Large intestine (tissue), 3 donors: ENCODE measurements at regions not wholly inside any gene's neighbourhood (a gene's known extent, or its start where the extent isn't known, plus 50 kb on each side); places are given as distances from the start of the nearest gene placed in this dataset.

Experiments used
- DNase-seq, 2 donors: peaks; one replicate each; pipeline versions ENCODE4 v3.0.0 to v3.0.0-alpha.2; 2013
- H3K27ac ChIP-seq: one replicate; pipeline ENCODE4 v1.5.1; 2013; ENCODE audit warnings: low read length
- H3K27me3 ChIP-seq: 2 replicates; pipeline ENCODE4 v1.6.1; 2013; ENCODE audit warnings: low read length; ENCODE audit not compliant: control insufficient read depth, insufficient read depth
- H3K36me3 ChIP-seq: 2 replicates; pipeline ENCODE4 v1.6.1; 2013; ENCODE audit warnings: low read length; ENCODE audit not compliant: control insufficient read depth, insufficient read depth
- H3K4me1 ChIP-seq: one replicate; pipeline ENCODE4 v1.6.1; 2013; ENCODE audit warnings: low read length; ENCODE audit not compliant: control insufficient read depth, insufficient read depth
- H3K4me3 ChIP-seq: one replicate; pipeline ENCODE4 v1.5.1; 2013; ENCODE audit warnings: low read length
- H3K9me3 ChIP-seq: one replicate; pipeline ENCODE4 v1.6.1; 2013; ENCODE audit warnings: mild to moderate bottlenecking, low read depth, low read length, moderate library complexity; ENCODE audit not compliant: control insufficient read depth
- WGBS: methylation state at CpG from one replicate; pipeline ENCODE4 v1.1.5; 2013; ENCODE audit warnings: low lambda C conversion rate; ENCODE audit not compliant: insufficient coverage; 5-methylcytosine and 5-hydroxymethylcytosine counted together

DNA sequence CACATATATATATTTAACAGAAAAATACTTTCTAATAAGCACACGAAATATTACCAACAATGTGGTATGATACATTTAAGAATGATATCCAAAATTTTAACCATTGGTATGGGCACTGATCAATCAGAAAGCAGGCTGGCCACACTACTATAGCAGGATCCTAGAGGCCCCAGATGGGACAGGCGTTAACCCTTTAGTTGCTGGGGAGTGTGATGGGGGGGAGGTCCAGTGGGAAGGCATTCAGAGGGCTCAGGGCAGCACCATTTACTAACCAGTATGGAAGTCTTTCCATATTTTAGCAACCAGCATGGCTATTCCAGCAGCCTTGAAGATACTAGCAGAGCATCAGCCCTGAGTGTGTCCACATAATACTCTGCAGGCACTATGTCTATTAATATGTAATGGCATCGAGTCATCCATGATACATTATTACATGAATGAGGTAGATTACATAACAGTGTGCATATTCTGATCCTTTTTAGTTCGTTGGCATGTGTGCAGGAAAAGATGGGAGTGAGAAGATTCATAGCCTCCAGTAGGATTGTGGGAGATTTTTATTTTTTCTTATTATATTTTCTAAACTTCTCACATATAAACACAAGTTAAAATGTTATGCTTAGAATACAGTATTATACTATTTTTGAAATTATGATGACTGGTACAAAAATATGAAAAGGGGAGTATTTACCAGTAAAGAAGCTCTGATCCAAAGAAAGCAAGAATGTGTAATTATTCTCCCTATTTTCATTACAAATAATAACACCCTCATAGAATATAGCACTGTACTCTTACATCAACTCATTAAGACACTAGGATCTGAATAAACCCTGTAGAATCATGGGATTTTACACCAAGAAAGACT is 78.9 kb downstream of the FAM217A start:
- H3K36me3 ChIP-seq, result no peaks in the 10 kb centered on the region
- no peak for DNase-seq
- no peak overlapping the region for H3K27ac ChIP-seq
- H3K4me3 ChIP-seq, result no peak overlapping the region
- no peaks in the 10 kb centered on the region for H3K9me3 ChIP-seq
- H3K27me3 ChIP-seq, result no peaks in the 10 kb centered on the region
- no peaks in the 10 kb centered on the region for H3K4me1 ChIP-seq
- WGBS, result no CpG with 5 or more reads among the region's 4 CpGs

DNA sequence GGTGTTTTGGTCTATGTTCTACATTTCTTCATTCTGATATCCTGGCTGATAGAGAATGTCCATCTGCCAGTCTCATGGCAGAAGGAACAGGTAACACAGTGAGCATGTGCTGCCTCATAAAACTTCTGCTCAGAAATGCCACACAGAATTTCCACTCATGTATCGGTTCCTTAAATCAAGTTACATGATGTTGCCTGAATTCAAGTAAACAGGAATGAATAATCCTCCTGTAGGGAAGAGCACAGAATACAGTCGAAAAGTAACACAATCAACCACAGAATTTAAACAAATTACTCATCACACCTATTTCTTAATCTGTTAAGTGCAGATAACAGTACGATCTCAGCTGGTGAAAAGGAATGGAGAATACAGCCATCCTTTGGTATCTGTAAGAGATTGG is 74.7 kb downstream of the FAM217A start:
- H3K27ac ChIP-seq, result no peak overlapping the region
- no CpG with 5 or more reads among the region's 3 CpGs for WGBS
- no peaks in the 10 kb centered on the region for H3K9me3 ChIP-seq
- H3K36me3 ChIP-seq, result no peaks in the 10 kb centered on the region
- H3K4me1 ChIP-seq, result peaks cover 5% of the 10 kb centered on the region
- no peak for DNase-seq
- no peaks in the 10 kb centered on the region for H3K27me3 ChIP-seq
- H3K4me3 ChIP-seq, result no peak overlapping the region

DNA sequence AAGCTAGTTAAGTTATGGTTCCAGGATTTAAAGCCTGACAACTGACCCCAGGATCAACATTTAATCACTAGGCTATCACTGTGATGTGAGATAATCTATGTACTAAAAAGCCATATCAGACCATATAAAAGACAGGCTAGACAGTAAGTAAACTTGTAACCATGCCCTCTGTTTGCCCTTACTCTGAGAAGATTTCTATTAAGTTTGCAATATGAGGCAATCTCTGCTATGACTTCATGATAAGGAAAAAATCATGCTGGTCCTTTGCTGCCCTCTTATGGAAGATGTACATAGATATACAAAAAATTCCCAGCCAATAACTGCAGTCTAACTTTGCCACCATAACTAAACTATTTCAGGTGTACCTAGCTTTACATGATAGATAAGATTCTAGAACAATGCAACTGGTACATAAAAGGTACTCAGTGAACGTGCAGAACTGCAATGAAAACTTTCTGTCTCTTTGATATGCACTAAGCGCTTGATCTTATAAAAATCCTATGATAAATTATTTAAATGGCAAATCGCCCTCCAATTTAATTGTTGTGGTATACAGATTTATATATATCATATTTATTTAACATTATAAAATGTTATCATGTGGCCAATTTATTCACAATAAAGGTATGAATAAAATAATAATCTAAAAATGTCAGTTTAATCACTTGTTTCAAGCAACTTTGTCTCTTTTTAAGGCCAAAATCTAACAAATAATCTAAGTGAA is 70.5 kb downstream of the FAM217A start:
- peak overlapping the region; percentile 63 for H3K27ac ChIP-seq
- DNase-seq, result peak; percentile 84 to 87
- H3K9me3 ChIP-seq, result no peaks in the 10 kb centered on the region
- no peaks in the 10 kb centered on the region for H3K27me3 ChIP-seq
- peaks cover 2% of the 10 kb centered on the region for H3K36me3 ChIP-seq
- H3K4me3 ChIP-seq, result no peak overlapping the region
- 50% methylated on average over 2 of the region's 3 CpGs for WGBS
- H3K4me1 ChIP-seq, result peaks cover 5% of the 10 kb centered on the region

DNA sequence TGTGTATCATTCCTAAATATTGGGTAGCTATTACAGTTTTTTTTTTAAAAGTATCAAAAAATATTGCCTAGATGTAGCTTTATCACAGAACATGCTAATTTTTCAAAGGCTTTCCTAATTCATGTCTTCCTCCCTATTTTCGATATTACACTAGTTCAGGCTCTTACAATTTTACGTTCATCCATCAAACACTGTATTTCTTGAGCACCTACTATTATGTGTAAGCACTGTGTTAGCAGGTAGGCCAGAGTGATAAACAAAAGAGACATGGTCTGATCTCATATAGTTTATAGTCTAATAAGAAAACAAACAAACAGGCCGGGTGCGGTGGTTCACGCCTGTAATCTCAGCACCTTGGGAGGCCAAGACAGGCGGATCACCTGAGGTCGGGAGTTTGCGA is 69.5 kb downstream of the FAM217A start:
- Histone ChIP-seq H3K4me3 (no peak overlapping the region), H3K4me1 (peaks cover 5% of the 10 kb centered on the region), H3K36me3 (peaks cover 7% of the 10 kb centered on the region), H3K27ac (no peak overlapping the region), H3K9me3 (no peaks in the 10 kb centered on the region), H3K27me3 (no peaks in the 10 kb centered on the region)
- DNase-seq, result no peak
- WGBS, result no CpG with 5 or more reads among the region's 8 CpGs

GRCh38 chr6:4010048-4010447 is 68.9 kb downstream of the FAM217A start:
- 44% methylated on average over 1 of the region's 2 CpGs for WGBS
- Histone ChIP-seq H3K36me3 (peaks cover 7% of the 10 kb centered on the region), H3K9me3 (no peaks in the 10 kb centered on the region), H3K27ac (no peak overlapping the region), H3K27me3 (no peaks in the 10 kb centered on the region), H3K4me1 (peaks cover 5% of the 10 kb centered on the region), H3K4me3 (no peak overlapping the region)
- no peak for DNase-seq

DNA sequence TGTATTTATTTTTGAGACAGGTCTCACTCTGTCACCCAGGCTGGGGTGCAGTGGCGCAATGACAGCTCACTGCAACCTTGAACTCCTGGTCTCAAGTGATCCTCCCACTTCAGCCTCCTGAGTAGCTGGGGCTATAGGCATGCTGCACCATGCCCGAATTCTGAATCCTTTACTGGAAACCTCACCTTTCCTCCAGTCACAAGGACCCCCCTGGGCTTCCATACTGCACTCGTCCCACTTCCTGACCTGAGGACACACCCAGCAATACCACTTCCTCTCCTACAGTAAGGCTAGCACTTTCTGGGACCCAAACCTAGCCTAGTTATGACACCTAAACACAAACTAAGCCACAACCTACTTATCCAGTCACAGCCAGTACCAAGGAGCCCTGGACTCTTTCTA is 68.2 kb downstream of the FAM217A start:
- Histone ChIP-seq H3K27ac (no peak overlapping the region), H3K4me3 (no peak overlapping the region), H3K9me3 (no peaks in the 10 kb centered on the region), H3K36me3 (peaks cover 7% of the 10 kb centered on the region), H3K27me3 (no peaks in the 10 kb centered on the region), H3K4me1 (peaks cover 5% of the 10 kb centered on the region)
- peak in 1 of 2 donors; percentile 17 for DNase-seq
- WGBS, result 83% methylated on average over 1 of the region's 3 CpGs

- no peak overlapping the region for H3K27ac ChIP-seq
- H3K9me3 ChIP-seq, result no peaks in the 10 kb centered on the region
- 90% methylated on average over 2 of the region's 2 CpGs for WGBS
- H3K36me3 ChIP-seq, result peaks cover 7% of the 10 kb centered on the region
- H3K4me3 ChIP-seq, result no peak overlapping the region
- H3K27me3 ChIP-seq, result no peaks in the 10 kb centered on the region
- no peak for DNase-seq
- peaks cover 9% of the 10 kb centered on the region for H3K4me1 ChIP-seq
Observed at GRCh38 chr6:4012826-4013225, 66.1 kb downstream of the FAM217A start.

GRCh38 chr6:4017058-4017739 is 61.7 kb downstream of the FAM217A start:
- peaks cover 7% of the 10 kb centered on the region for H3K36me3 ChIP-seq
- H3K9me3 ChIP-seq, result no peaks in the 10 kb centered on the region
- peak overlapping the region; percentile 99 for H3K27ac ChIP-seq
- DNase-seq, result peak in 1 of 2 donors; percentile 54
- peaks cover 13% of the 10 kb centered on the region for H3K4me1 ChIP-seq
- no peaks in the 10 kb centered on the region for H3K27me3 ChIP-seq
- peak overlapping the region; percentile 91 for H3K4me3 ChIP-seq
- 0% methylated on average over 1 of the region's 2 CpGs for WGBS

DNA sequence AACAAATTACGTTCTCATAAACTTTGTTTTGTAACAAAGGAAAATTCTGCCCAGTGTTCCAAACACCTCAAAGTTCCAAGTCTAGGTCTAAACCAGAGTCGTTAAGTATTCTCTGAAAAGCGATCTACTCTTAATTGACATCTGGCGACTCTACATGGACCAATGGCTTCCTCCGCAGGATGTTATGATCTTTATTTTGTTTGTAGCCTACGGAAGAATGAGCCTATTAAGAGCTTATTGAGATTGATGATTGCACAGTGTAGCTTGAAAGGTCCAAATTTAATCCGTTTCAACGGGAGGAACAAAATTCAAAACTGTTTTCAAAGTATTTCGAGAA is 61.1 kb downstream of the FAM217A start:
- no peak for DNase-seq
- peak overlapping the region; percentile 91 for H3K4me3 ChIP-seq
- peaks cover 7% of the 10 kb centered on the region for H3K36me3 ChIP-seq
- H3K27me3 ChIP-seq, result no peaks in the 10 kb centered on the region
- H3K4me1 ChIP-seq, result peaks cover 16% of the 10 kb centered on the region
- H3K9me3 ChIP-seq, result no peaks in the 10 kb centered on the region
- WGBS, result 17% methylated on average over 2 of the region's 9 CpGs
- peak overlapping the region; percentile 99 for H3K27ac ChIP-seq

DNA sequence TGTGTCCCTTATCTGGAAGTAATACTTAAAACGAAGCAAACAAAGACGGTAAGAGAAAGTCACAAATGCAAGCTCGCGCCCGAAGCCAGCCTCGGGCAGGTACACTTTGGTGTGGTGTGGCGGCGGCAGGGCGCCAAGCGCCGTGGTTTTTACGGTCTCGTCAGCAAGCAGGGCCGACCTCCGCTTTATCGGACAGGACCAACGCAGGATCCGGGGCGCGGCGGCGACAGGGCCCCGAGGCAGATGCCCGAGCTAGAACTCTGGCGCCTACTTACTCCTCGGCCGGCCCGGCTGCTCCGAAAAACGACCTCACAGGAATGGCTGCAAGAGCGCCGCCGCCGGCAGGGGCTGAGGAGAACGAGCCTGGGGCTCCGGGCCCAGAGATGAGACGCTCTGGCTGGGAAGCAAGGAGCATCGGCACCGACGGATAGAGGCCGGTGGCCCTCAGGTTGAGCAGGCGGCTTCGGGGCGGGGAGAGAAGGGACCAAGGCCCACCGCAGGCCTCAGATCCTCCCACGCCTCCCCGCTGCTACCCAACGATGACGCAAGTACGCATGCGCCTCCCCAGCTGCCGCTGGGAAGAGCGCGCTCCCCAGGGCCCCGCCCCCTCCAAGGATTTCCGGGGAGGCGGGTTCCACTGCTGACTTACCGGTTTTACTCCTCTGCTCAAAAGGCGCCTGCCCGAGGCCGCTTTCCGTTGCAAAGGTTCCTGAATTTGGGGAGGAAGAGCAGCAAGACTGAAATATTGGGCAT is 60.6 kb downstream of the FAM217A start:
- peak overlapping the region; percentile 99 for H3K27ac ChIP-seq
- peaks cover 6% of the 10 kb centered on the region for H3K36me3 ChIP-seq
- WGBS, result no CpG with 5 or more reads among the region's 62 CpGs
- DNase-seq, result peak; percentile 98
- H3K4me3 ChIP-seq, result peak overlapping the region; percentile 91
- no peaks in the 10 kb centered on the region for H3K27me3 ChIP-seq
- H3K9me3 ChIP-seq, result no peaks in the 10 kb centered on the region
- peaks cover 21% of the 10 kb centered on the region for H3K4me1 ChIP-seq
